CD4-positive, alpha-beta T cell treated with Interleukin-6 at 100 ng/mL for 8 hours (primary cell): ENCODE measurements at regions not wholly inside any gene's neighbourhood (a gene's known extent, or its start where the extent isn't known, plus 50 kb on each side); places are given as distances from the start of the nearest gene placed in this dataset.

ENCODE experiments used
- DNase-seq: peaks from one replicate; pipeline ENCODE4 v3.0.0-alpha.2; 2020; ENCODE audit warnings: mixed read lengths, low spot score

DNA sequence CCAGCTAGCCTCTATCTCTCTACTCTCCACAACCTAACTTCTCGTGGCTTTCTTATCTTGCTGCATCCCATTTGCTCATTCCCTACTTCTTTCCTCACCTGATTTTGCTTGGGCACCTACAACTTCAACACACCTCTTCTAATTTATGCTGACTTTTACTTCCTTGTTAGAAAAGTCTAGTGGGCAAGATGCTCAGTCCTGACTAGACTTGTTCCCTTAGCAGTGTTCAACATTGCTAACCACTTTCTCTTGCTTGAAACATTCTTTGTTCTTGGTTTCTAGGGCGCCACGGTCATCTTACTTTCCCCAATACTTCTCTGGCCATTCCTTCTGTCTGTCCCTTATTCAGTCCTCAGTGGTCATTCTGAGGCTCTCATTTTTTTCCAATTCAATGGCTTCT is 454.7 kb upstream of the CWC22 start:
- no peak for DNase-seq

DNA sequence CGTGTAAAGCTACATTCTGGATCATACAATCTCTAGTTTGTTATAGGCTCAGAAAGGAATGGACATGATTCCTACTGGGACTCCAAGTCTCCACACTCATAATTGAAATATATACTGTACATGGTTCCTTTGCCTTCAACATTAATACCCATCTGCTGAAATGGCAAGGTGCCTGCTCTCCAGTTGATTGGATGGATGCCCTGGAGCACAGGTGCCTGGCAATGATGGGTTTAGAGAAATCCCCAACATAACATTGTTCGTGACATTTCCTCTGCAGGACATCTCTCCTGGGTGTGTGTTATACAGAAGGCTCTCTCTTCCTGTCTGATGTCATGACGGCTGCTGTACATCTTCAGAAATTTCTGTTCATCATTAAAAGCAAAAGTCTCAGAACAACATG is 449.7 kb upstream of the CWC22 start:
- no peak for DNase-seq

DNA sequence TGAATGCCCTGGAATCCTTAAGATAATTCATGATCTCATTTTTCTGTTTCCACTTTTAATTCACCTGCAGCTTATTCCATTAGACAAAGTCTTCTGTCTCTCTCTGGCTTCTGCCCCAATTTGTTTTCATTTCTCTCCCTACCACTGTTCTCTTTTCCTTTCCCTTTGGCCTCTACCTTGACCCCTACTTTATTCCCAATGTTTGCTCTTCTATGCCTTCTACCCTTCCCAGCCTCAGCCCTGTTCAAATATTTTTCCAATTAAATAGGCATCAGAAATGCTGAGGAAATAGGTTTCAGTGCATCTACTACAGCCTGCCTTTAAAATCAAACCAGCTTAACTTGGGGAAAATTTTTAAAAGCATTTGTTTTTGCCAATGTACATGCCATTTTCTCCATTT is 443.7 kb upstream of the CWC22 start:
- no peak for DNase-seq

DNA sequence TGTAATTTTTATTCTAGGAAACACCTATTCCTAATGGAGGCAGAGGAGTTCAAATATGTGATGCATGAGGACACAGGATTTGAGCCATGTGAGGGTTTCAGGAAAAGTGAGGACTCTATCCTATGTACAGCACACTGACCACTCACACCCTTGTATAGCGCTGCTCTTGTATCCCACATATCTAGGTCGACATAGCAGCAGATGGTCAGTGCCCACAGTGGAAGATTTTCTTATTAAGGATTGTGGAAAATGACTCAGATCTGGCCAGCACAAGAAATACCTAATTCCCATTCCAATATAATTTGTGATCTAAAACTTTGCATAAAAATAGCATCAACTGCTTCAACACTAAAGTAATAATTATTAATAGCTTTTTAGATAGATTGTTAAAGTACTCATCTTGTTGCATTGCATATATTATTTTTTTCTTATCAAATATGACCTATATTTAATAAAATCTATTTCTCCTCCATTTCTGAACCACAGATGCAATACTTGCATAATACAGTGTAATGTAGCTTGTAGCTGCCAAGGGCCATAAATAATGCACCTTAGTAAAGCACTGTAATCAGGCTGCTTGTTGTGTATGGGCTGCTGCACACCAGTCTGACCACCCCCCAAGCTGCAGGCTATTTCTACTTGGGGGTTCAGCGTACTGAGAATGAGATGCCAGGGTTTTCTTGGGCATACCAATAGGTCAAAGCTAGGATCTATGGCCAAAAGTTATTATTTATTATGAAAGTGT is 442.2 kb upstream of the CWC22 start:
- no peak for DNase-seq

DNA sequence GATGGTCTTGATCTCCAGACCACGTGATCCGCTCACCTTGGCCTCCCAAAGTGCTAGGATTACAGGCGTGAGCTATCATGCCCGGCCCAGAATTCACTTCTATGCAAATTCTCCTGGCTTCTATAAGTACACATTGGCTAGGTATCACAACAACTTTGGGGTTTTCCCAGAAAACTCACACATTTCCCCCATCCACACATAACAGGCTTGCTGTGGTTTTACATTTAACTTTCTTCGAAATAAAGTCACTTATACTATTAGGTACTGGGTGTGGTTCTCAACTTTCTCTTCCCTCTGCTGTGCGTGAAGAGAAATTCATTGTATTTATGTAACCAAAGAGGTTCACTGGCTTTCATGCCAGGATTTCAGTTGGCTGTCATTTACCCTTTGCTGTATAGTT is 439.4 kb upstream of the CWC22 start:
- no peak for DNase-seq

DNA sequence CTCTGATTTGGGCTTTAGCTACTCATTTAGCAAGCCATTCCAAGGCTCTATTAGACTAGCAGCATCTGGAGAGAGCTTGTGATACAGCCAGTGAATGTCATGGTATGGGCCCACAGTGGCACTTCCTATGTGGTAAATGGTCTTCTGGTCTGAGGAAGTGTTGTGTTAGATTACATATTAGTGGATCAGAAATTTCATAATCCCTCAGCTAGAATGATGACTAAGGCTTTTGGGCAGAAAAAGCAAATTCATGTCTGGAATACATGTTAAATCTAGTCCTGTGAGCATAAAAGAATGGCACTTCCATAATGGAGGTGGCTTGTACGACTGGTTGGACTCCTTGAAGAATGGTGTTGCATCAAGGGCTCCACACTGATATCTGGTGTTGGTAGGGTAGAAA is 436.8 kb upstream of the CWC22 start:
- no peak for DNase-seq

DNA sequence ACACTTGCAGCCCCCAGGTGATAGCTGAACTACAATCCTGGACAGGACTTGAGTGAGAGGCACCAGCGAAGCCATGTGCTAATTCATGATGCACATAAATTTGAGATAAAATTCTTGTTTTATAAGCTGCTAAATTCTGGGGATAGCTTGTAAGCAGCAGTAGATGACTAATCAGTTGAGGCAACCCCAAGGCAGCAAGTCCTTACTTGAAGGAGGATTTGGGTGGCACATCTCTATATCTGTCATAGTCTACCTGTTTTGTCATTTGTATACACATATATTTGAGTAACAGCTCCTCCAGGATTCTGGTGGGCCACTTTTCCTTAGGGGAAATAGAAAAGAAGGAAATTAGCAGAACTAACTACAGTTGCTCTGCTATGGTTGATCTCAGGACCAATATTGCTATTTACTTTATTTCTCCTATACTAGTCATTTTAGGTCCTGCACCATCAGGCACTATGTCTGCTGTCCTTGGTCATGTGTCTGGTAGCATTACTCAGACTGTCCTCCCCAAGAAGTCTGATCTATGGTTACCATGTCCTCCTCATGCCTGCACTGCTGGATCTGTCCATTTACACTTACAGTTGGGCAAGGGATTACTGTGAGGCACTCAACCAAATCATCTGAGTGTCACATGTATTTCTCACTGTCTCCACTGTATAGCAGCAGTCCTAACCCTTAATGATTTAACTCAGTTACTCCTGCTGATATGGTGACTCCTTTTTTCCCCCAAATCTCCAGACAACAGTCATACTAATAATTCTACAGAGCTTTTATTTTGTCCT is 436.0 kb upstream of the CWC22 start:
- no peak for DNase-seq

DNA sequence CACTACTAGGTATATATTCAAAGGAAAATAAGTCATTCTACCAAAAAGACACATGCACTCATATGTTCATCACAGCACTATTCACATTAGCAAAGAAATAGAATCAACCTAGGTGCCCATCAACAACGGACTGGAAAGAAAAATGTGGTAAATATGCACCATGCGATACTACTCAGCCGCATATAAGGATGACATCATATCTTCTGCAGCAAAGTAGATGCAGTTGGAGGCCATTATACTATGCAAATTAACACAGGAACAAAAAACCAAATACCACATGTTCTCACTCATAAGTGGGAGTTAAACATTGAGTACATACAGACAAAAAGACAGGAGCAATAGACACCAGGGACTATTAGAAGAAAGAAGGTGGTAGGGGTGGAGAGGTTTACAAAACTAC is 412.1 kb upstream of the CWC22 start:
- no peak for DNase-seq

DNA sequence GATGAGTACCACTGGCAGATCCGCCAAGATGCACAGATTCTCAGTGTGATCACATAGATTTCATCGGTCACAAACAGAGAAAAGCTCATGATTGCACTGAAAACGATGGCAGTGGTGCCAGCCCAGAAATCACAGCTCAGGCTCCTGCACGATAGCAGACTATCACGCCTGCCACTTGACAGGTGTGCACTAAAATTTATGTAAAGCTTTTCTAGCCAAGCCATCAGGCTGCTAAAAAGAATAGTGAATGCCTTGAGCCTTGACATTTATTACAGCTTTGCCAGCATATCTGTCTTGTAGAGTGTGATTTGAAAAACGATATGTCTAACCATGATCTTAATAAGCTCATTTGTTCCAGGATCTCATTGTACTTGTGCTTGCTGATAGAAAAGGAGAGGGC is 409.5 kb upstream of the CWC22 start:
- DNase-seq: no peak

DNA sequence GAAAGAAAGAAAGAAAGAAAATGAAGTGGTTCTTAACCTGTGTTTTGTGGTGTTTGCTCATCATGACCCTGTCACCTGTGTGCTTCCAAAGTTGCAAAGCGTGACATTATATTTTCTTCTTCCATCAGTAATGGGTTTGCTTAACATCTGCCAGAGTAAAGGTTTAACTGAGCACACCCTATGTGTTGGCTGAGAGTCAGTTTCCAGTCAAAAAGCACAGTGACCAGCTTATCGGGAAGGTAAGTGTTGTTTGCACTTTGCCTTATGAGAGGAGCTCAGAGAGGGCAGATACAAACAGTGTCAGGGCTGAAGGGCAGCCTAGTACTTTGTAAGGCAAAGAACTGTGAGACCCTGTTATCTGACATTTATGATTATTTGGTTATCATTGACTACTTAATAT is 406.2 kb upstream of the CWC22 start:
- DNase-seq: no peak

DNA sequence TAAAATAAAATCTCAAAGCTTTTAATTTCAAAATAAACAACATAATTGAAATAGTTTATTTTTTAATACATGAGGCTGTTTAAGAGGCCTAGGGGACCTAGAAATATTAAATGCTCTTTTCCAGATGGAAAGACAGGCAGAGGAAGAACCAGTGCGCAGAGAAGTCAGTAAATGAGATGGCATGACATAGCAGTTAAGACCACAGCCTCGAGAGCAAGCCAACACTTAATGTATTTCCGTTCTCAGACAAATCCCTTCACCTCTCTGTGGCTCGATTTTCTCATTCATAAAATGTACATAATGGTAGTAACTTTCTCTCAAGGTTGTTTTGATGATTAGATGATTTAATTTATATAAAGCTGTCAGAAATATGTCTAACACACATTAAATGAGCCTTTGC is 405.1 kb upstream of the CWC22 start:
- no peak for DNase-seq

DNA sequence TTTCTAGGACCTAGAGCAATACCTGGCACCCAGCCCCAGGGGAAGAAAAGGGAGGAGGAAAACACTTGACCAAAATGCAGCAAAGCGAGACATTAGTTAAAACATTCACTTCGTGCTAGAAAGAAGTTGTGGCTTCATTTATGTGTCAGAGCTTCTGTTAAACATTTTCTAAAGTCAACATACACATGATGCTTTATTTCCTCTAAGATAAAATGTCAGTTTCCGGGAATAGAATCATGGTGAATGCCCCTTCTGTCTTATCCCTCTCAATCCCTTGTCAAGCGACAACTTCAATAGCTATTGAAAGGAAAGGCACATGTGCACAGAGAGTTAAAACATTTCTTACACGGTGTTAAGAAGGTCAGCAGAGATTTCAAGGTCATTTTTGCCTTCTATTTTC is 404.6 kb upstream of the CWC22 start:
- no peak for DNase-seq

DNA sequence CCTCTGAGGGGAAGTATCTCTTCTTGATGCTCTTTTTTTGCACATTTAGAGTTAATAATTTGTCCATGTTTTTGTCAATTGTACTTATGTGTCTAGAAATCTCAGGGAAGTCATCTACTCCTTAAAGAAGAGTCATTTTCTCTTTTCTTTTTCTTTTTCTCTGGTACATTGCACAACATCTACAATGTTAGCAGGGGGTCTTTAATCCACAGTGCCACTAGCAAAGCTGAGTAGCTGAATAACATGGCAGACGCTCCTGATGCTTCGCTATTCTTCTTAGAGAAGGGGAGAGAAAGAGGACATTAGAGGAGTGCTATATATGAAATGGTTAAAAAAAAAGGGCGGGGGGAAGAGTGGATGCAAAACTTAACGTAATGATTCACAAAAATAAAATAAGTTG is 399.6 kb upstream of the CWC22 start:
- no peak for DNase-seq

DNA sequence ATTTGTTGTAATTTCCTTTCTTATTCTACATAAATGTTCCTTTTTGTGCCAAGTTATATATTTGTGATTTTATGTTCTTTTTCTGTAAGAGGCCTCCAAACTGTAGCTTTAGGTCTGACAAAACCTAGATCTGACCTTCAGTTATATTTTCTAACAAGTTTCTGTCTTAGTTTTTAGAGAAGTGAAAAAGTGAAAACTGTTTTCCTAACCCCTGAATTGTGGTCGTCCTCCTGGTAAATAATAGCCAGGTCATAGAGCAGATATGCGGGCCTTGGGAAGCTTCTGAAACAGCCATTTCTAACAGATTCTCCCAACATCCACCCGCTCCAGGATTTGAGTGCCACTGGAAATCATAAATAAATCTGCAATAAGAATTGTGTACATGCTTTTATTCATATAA is 398.4 kb upstream of the CWC22 start:
- DNase-seq: no peak

DNA sequence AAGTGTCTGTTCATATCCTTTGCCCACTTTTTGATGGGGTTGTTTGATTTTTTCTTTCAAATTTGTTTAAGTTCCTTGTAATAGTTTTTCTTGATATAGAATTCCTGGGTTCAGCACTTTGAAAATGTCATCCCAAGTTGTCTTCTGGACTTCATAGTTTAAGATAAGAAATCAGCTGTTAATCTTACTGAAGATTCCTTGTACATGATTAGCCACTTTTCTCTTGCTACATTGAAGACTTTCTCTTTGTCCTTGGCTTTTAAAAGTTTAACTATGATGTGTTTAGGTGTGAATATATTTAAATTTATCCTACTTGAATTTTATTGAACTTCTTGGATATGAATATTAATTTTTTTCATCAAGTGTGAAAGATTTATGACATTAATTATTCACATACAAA is 387.2 kb upstream of the CWC22 start:
- DNase-seq: no peak

DNA sequence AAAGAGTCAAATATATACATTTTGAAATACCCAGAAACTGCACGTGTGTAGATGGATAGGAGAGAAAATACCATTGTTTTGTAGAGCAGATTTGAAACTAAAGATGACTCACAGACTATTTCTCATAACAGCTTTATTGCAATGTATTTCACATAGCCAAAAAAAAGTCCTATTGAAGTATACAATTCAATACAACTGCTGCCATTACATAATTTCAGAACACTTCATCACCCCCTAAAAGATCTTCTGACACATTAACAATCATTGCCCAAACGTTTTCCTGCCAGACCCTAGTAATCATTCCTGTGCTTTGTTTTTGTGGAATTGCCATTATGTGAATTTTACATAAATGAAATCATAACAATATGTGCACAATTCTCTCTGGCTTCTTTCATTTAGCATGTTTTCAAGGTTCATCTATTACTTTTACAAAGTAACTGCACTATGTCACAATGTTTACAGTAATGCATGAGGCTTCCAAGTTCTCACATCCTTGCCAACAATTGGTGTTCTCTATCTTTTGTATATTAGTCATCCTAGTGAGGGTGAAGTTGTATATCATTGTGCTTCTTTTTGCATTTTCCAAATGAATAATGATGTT is 378.6 kb upstream of the CWC22 start:
- no peak for DNase-seq

DNA sequence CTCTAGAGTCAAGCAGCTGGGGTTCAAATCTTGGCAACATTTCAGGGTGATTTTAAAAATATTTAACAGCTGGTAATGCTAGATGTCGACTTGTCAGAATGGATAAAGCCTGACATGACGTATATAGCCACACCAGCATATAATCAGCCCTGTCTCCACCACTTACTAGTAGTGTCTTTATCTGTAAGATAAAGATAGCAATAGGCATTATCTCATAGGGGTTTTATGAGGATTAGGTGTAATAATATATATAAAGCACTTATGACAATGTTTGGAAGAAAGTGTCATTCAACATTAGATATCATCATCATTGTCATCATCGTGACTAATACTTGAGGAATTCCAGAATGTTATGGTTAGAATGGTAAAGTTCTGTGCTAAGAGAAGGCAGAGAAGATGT is 369.0 kb upstream of the CWC22 start:
- DNase-seq: no peak

DNA sequence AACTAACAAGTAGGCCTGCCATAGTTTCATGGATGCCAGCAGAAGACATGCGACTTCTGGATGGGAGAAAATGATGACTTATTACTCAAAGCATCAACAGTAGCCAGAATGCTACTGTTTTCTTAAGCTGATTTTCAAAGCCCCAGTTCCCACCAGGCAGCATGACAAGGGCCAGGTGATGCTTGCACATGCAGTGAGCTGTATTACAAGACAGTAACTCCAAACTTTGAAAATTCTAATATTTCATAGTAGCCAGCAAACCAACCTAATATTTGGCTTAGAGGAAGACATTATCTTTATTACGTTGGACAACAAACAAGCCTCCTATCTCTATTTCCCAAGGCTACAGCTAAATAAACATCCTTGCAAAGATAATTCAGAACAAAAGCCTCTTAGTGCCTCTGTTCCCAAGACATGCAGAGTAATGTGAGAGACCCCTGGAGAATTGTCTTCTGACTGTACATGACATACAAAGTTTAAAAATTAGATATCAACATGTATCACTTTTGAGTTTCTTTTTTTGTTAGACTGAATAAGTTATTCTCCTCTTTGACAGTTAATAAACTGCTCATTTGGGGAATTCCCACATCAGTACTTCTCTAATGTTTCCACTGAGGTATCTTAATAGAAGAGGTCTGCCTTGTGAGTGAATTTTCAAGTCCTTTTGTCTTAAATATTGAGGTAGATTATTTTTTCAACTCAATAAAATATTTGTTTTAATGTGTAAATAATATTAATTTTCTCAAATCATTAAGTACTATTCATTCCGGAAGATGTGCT is 367.6 kb upstream of the CWC22 start:
- DNase-seq: no peak

DNA sequence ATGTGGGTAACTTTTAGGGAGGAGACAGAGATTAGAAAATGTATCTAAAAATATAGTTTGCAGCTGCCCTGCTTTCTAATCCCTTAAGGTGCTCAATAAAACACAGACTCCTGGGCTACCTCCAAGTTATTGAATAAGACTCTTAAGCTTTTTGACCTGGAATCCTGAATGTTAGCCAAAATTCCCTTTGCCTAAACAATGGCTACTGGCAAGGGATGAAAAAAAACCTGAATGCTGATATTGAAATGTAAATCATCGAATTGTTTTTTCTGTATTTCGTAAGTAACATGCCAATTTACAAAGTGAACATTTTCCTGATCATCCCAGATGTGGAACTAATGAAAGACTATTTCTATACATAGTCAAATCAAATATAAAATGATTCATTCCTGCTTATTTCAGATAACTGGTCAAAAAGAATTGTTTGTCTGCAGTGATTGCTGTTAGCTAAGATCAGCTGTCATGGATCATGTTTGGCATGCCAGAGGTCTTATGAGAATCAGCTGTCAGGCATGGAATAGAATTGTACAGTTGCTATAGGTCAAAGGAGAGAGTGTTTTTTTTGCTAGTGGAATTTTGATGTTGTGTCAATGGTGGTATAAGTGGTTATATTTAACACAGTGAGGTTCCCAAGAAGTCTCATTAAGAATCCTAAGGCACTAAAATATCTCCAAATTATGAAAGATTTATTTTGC is 363.6 kb upstream of the CWC22 start:
- DNase-seq: no peak

DNA sequence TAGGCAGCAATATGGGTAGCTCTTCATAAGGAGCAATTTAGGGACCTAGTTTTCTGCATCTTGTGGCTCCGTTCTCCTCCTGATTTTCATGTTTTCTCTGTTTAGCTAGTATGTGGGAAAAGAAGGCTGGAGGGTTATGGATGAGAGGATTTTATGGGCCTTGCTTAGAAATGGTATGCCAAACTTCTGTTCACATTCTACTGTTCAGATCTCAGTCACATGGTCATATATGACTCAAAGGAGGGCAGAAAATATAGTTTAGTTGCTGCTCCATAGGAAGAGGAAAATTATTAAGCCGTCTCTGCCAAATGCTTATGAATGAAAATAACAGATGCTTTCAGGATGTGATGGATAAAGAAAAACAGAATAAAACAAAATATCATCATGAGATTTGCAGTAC is 361.8 kb upstream of the CWC22 start:
- DNase-seq: no peak

DNA sequence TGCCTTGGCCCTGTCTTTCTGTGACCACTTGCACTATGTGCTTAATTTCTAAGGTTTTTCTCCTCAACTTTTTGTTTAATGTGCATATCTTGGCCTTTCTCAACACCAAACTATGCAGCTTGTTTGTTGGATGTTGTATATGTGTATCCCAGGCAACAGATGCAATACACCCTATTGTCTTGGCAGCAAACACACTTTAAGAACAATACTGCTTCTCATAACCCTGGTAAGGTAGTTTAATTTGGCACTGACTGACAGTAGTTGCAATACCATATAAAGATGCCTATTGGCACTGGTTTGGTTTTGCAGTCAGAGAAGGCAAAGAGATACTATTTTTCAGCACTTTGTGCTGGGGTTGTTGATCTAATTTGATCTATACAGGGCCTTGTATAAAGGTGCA is 360.7 kb upstream of the CWC22 start:
- DNase-seq: no peak

DNA sequence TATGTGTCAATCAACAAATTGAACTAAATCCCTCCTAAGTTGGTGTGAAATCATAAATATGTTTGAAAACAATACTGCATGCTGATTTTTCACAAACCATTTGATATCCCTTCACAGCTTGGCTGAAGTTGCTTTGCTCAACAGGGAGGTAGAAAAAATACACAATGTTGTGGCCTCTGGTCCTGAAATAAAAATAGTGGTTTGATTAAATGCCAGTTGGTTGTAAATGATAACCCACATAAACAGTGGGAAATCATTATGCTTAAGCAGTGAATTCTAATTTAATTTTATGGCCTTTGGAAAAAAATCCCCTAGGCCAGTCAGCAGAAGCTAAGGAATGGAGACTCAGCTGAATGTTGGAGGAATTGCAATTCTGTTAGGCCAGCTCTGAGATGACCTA is 359.4 kb upstream of the CWC22 start:
- no peak for DNase-seq
